VCaP (cell line): ENCODE measurements at regions not wholly inside any gene's neighbourhood (a gene's known extent, or its start where the extent isn't known, plus 50 kb on each side); places are given as distances from the start of the nearest gene placed in this dataset.
"Not testable (repeated sequence)": the region's sequence is repeated elsewhere in the genome, so short reads cannot be mapped to it uniquely, and the experiment has no call there.

ENCODE experiments used
- H3K27ac ChIP-seq: fragments of 450-650 bp; 2 replicates; pipeline ENCODE4 v1.5.1; 2017
- CTCF ChIP-seq: fragments of 450-650 bp; conservative IDR thresholded peaks from 2 replicates; pipeline ENCODE4 v1.5.1; 2017; ENCODE audit warnings: mild to moderate bottlenecking, moderate library complexity

DNA sequence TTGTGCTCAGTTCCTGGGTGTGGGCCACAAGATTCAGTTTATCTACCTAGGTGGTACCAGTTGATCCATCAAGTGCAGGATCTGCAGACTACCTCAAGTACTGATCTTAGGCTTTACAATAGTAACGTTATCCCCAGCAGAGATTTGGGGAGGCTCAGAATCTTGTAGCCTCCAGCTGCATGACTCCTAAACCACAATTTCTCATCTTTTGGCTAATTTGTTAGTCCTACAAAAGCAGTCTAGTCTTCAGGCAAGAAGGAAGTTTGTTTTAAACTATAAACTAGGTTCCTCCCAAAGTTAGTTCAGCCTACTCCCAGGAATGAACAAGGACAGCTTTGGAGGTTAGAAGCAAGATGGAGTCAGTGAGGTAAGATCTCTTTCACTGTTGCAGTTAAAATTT is 213.5 kb upstream of the PIEZO2 start:
- no peak overlapping the region for H3K27ac ChIP-seq
- TF ChIP-seq CTCF, result no peak

DNA sequence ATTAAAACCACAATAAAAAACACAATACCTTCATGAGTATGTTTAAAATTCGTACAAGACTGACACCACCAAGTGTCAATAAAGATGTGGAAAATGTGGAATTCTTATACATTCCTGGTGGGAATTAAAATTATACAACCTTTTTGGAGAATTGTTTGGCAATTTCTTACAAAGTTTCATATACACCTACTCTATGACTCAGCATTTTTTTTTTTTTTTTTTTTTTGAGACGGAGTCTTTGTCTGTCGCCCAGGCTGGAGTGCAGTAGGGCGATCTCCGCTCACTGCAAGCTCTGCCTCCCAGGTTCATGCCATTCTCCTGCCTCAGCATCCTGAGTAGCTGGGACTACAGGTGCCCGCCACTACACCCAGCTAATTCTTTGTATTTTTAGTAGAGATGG is 212.5 kb upstream of the PIEZO2 start:
- H3K27ac ChIP-seq, result not testable (repeated sequence)

DNA sequence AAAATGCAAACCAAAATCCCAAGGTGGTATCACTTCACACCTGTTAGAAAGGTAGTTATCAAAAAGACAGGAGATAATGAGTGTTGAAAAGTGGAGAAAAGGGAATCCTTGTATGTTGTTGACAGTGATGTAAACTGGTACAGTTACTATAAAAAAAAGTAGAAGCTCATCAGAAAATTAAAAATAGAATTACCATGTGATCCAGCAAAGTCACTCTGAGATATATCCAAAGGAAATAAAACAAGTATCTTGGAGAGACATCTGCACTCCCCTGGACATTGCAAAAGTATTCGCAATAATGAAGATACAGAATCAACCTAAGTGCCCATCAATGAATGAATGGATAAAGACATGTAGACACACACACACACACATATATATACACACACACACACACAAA is 208.3 kb upstream of the PIEZO2 start:
- TF ChIP-seq CTCF, result no peak

GRCh38 chr18:11344576-11344975 is 195.2 kb upstream of the PIEZO2 start:
- H3K27ac ChIP-seq, result not testable (repeated sequence)

More for the DNA sequence above, 208.3 kb upstream of the PIEZO2 start:
- no peak overlapping the region for H3K27ac ChIP-seq

DNA sequence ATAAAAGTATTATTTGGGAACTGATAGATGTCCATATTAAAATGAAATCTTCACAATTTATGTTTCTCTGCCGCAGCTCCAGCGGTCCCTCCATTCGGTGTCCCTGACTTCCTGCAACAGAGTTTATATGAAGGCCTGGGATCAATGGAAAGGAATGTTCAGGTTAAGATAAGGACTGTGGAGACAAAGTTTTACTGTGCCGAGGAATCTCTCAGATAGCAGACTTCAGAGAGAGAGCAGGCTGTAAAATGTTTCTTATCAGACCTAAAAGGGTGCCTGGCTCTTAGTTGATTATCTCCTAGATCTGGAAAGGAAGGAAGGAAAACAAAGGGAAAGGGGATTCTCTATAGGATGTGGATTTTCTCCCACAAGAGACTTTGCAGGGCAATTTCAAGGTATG is 193.7 kb upstream of the PIEZO2 start:
- no peak overlapping the region for H3K27ac ChIP-seq

GRCh38 chr18:11342115-11342514 is 192.7 kb upstream of the PIEZO2 start:
- H3K27ac ChIP-seq, result not testable (repeated sequence)

More for the DNA sequence above, 193.7 kb upstream of the PIEZO2 start:
- TF ChIP-seq CTCF, result no peak

DNA sequence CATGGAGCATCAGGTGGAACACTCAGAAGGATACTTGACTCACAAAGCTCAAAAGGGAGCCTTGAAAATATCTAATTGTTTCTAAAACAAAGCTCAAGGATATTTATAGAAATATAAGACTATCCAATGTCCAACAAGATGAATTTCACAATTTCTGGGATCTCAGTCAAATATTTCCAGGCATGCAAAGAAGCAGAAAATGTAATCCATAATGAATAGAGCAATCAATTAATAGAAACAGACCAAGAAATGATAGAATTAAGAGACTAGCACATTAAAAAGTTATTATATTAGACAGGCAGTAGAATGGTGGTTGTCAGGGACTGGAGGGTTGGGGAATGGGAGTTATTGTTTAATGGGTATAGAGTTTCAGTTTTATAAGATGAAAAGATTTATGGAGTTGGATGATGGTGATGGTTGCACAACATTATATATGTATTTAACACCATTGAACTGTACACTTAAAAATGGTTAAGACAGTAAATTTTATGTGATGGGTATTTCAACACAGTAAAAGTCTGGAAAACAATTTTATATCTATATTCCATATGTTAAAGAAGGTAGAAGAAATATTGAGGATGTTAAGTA is 189.9 kb upstream of the PIEZO2 start:
- no peak overlapping the region for H3K27ac ChIP-seq
- TF ChIP-seq CTCF, result no peak

DNA sequence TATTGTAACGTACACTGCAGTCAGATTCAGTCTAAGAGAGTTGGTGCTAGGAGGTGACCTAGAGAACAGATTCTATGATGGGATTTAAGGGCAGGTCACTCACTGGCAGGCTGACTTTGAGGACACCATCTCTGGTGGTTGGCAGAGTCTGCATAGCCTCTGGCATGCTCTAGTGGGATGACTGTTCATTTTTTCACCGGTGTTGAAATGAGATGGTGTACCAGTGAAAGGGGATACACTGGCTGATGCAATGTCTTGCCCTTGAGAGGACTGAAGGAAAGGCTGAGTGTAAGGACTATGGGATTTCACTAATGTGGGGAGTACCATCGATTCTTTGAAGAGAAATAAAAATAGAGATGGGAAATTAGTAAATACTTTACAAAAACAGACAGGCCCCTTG is 186.9 kb upstream of the PIEZO2 start:
- no peak for TF ChIP-seq CTCF
- H3K27ac ChIP-seq, result no peak overlapping the region

- TF ChIP-seq CTCF, result no peak
- H3K27ac ChIP-seq, result no peak overlapping the region
These were observed 178.1 kb upstream of the PIEZO2 start for GRCh38 chr18:11327391-11328009.
